ENCODE measurements at regions not wholly inside any gene's neighbourhood (a gene's known extent, or its start where the extent isn't known, plus 50 kb on each side); places are given as distances from the start of the nearest gene placed in this dataset.

DNA sequence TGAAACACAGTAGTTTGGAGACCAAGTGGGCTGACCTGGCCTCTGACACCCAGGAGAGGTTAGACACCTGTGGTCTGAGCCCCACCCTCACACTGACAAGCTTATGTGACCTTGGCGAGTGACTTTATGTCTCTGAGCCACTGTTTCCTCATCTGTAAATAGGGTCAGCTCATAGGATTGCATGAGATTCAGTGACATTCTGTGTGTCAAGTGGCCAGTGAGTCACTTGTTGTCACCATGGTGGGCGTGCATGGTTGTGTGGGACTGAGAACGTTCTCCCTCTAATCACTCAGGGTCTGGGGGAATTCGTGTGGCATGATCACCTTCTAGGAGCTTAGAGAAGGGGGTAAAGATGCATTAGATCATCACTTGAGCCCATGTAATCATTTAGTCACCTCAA is 146.4 kb downstream of the PHETA1 start:
- Histone ChIP-seq H3K4me3 (no peak overlapping the region), H3K27ac (no peak overlapping the region), H3K27me3 (peaks cover 0 to 7% of the 10 kb centered on the region in 2 donors), H3K4me1 (no peaks in the 10 kb centered on the region), H3K9me3 (no peaks in the 10 kb centered on the region), H3K36me3 (no peaks in the 10 kb centered on the region)
- intact Hi-C loops (cut with DNase I; ENCODE audit: low total_unique reads): no loop called here
- TF ChIP-seq, protein P1, sequence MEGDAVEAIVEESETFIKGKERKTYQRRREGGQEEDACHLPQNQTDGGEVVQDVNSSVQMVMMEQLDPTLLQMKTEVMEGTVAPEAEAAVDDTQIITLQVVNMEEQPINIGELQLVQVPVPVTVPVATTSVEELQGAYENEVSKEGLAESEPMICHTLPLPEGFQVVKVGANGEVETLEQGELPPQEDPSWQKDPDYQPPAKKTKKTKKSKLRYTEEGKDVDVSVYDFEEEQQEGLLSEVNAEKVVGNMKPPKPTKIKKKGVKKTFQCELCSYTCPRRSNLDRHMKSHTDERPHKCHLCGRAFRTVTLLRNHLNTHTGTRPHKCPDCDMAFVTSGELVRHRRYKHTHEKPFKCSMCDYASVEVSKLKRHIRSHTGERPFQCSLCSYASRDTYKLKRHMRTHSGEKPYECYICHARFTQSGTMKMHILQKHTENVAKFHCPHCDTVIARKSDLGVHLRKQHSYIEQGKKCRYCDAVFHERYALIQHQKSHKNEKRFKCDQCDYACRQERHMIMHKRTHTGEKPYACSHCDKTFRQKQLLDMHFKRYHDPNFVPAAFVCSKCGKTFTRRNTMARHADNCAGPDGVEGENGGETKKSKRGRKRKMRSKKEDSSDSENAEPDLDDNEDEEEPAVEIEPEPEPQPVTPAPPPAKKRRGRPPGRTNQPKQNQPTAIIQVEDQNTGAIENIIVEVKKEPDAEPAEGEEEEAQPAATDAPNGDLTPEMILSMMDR (IDR thresholded peaks at IDR 0.05): no peak
- TF ChIP-seq POLR2A (IDR thresholded peaks at IDR 0.05) (no peak), POLR2AphosphoS5 (IDR thresholded peaks at IDR 0.05) (no peak)
- no peak for DNase-seq (ENCODE audit: low spot score in 2 of 2)

GRCh38 chr12:111222027-111222414 is 146.9 kb downstream of the PHETA1 start:
- Histone ChIP-seq H3K36me3 (no peaks in the 10 kb centered on the region), H3K4me3 (no peak overlapping the region), H3K27ac (no peak overlapping the region), H3K4me1 (no peaks in the 10 kb centered on the region), H3K27me3 (peaks cover 0 to 10% of the 10 kb centered on the region in 2 donors), H3K9me3 (no peaks in the 10 kb centered on the region)
- no peak for TF ChIP-seq POLR2A (IDR thresholded peaks at IDR 0.05)
- intact Hi-C loops (cut with DNase I; ENCODE audit: low total_unique reads): no loop called here
- DNase-seq (ENCODE audit: low spot score in 2 of 2): no peak

GRCh38 chr12:111221062-111222026 is 147.6 kb downstream of the PHETA1 start:
- intact Hi-C loops (cut with DNase I; ENCODE audit: low total_unique reads): no loop called here
- H3K4me3 ChIP-seq: no peak overlapping the region
- no peak for DNase-seq (ENCODE audit: low spot score in 2 of 2)

DNA sequence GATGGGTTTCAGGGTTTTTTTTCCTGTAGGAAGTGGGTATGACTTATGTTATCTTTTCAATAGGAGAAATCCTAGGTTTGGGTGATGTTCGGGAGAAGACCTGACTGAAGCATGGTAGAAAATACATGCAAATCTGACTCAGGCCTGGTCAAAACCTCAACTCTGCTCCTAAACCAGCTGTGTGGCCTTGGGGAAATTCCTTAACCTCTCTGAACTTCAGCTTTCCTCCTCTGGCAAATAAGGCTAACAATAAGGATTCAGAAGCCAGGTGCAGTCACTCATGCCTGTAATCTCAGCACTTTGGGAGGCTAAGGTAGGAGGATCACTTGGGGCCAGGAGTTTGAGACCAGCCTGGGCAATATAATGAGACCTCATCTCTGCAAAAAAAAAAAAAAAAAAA is 148.5 kb downstream of the PHETA1 start:
- DNase-seq (ENCODE audit: low spot score in 2 of 2): no peak
- H3K4me1 ChIP-seq: no peaks in the 10 kb centered on the region
- intact Hi-C loops (cut with DNase I; ENCODE audit: low total_unique reads): no loop called here
- peaks cover 0 to 17% of the 10 kb centered on the region in 2 donors for H3K27me3 ChIP-seq
- H3K27ac ChIP-seq: no peak overlapping the region
- TF ChIP-seq POLR2AphosphoS5 (IDR thresholded peaks at IDR 0.05): no peak
- no peaks in the 10 kb centered on the region for H3K9me3 ChIP-seq
- no peak overlapping the region for H3K4me3 ChIP-seq
- no peaks in the 10 kb centered on the region for H3K36me3 ChIP-seq

More at GRCh38 chr12:111221062-111222026, 147.6 kb downstream of the PHETA1 start:
- TF ChIP-seq POLR2AphosphoS5 (IDR thresholded peaks at IDR 0.05): no peak
- TF ChIP-seq, protein P1 (IDR thresholded peaks at IDR 0.05): no peak
- no peak for TF ChIP-seq POLR2A (IDR thresholded peaks at IDR 0.05)
- peaks cover 0 to 17% of the 10 kb centered on the region in 2 donors for H3K27me3 ChIP-seq
- H3K27ac ChIP-seq: no peak overlapping the region
- no peaks in the 10 kb centered on the region for H3K36me3 ChIP-seq
- no peaks in the 10 kb centered on the region for H3K9me3 ChIP-seq
- H3K4me1 ChIP-seq: no peaks in the 10 kb centered on the region

- Histone ChIP-seq H3K4me1 (no peaks in the 10 kb centered on the region), H3K27ac (no peak overlapping the region), H3K36me3 (no peaks in the 10 kb centered on the region), H3K9me3 (no peaks in the 10 kb centered on the region), H3K4me3 (no peak overlapping the region), H3K27me3 (peaks cover 0 to 17% of the 10 kb centered on the region in 2 donors)
- TF ChIP-seq POLR2AphosphoS5 (IDR thresholded peaks at IDR 0.05): no peak
- TF ChIP-seq, protein P1 (IDR thresholded peaks at IDR 0.05): no peak
- no peak for TF ChIP-seq POLR2A (IDR thresholded peaks at IDR 0.05)
- DNase-seq (ENCODE audit: low spot score in 2 of 2): no peak
- intact Hi-C loops (cut with DNase I; ENCODE audit: low total_unique reads): no loop called here
These were observed 149.5 kb downstream of the PHETA1 start for GRCh38 chr12:111219440-111219839.

- Histone ChIP-seq H3K4me1 (no peaks in the 10 kb centered on the region), H3K4me3 (no peak overlapping the region), H3K9me3 (no peaks in the 10 kb centered on the region), H3K36me3 (no peaks in the 10 kb centered on the region), H3K27ac (no peak overlapping the region), H3K27me3 (peaks cover 0 to 17% of the 10 kb centered on the region in 2 donors)
- TF ChIP-seq, protein P1 (IDR thresholded peaks at IDR 0.05): no peak
- TF ChIP-seq POLR2A (IDR thresholded peaks at IDR 0.05) (no peak), POLR2AphosphoS5 (IDR thresholded peaks at IDR 0.05) (no peak)
- intact Hi-C loops (cut with DNase I; ENCODE audit: low total_unique reads): no loop called here
- DNase-seq (ENCODE audit: low spot score in 2 of 2): no peak
These were observed 150.4 kb downstream of the PHETA1 start for GRCh38 chr12:111218499-111218898.

Measured in breast epithelium (tissue), 4 donors.